ENCODE measurements at regions not wholly inside any gene's neighbourhood (a gene's known extent, or its start where the extent isn't known, plus 50 kb on each side); places are given as distances from the start of the nearest gene placed in this dataset.

GRCh38 chr19:27844261-27844660 is 1368.7 kb downstream of the UQCRFS1 start:
- no peak for TF ChIP-seq CREB1 (IDR thresholded peaks at IDR 0.05; ENCODE audit: low read depth)
- no peak for TF ChIP-seq TCF12 (IDR thresholded peaks at IDR 0.05; ENCODE audit: low read depth)
- no peak for TF ChIP-seq REST (IDR thresholded peaks at IDR 0.05; ENCODE audit: low read depth)
- no peak for TF ChIP-seq NFIC (IDR thresholded peaks at IDR 0.05)
- TF ChIP-seq, protein P1, sequence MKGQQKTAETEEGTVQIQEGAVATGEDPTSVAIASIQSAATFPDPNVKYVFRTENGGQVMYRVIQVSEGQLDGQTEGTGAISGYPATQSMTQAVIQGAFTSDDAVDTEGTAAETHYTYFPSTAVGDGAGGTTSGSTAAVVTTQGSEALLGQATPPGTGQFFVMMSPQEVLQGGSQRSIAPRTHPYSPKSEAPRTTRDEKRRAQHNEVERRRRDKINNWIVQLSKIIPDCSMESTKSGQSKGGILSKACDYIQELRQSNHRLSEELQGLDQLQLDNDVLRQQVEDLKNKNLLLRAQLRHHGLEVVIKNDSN (IDR thresholded peaks at IDR 0.05): no peak
- TF ChIP-seq YY1 (IDR thresholded peaks at IDR 0.05; ENCODE audit: low read depth): no peak
- no peak for TF ChIP-seq ZBTB7A (IDR thresholded peaks at IDR 0.05; ENCODE audit: low read depth)
- no peak for TF ChIP-seq RAD21 (IDR thresholded peaks at IDR 0.05; ENCODE audit: low read depth)
- TF ChIP-seq TEAD4 (IDR thresholded peaks at IDR 0.05): no peak
- TF ChIP-seq TAF1 (IDR thresholded peaks at IDR 0.05; ENCODE audit: low read depth): no peak
- no peak for TF ChIP-seq FOXM1 (IDR thresholded peaks at IDR 0.05; ENCODE audit: borderline replicate concordance, low read depth)
- TF ChIP-seq EGR1 (IDR thresholded peaks at IDR 0.05): no peak
- no peak for TF ChIP-seq CEBPB (IDR thresholded peaks at IDR 0.05)
- TF ChIP-seq EP300 (IDR thresholded peaks at IDR 0.05; ENCODE audit: borderline replicate concordance): no peak
- TF ChIP-seq, protein P2, sequence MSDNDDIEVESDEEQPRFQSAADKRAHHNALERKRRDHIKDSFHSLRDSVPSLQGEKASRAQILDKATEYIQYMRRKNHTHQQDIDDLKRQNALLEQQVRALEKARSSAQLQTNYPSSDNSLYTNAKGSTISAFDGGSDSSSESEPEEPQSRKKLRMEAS (IDR thresholded peaks at IDR 0.05): no peak

DNA sequence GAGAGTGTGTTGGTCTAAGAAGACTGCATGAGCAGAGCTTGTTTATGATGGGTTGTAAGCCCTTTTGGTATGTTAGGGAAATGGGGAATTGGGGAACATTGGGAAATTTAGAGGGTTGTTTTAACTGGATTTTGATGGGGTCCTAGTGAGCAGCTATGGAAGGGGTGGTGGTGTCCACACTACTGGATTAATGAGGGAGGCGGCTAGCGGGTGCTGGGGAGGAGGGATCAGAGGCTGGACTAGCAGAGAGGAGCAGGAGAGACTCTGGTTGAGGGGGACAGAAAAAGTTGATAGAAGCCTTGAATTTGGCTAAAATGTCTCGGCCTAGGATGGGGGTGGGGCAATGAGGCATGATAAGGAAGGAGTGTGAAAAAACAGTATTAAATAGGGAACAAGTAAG is 1369.1 kb downstream of the UQCRFS1 start:
- TF ChIP-seq YY1 (IDR thresholded peaks at IDR 0.05; ENCODE audit: low read depth) (no peak), TCF12 (IDR thresholded peaks at IDR 0.05; ENCODE audit: low read depth) (no peak), EGR1 (IDR thresholded peaks at IDR 0.05) (no peak), CEBPB (IDR thresholded peaks at IDR 0.05) (no peak), NFIC (IDR thresholded peaks at IDR 0.05) (no peak), ZBTB7A (IDR thresholded peaks at IDR 0.05; ENCODE audit: low read depth) (no peak)

DNA sequence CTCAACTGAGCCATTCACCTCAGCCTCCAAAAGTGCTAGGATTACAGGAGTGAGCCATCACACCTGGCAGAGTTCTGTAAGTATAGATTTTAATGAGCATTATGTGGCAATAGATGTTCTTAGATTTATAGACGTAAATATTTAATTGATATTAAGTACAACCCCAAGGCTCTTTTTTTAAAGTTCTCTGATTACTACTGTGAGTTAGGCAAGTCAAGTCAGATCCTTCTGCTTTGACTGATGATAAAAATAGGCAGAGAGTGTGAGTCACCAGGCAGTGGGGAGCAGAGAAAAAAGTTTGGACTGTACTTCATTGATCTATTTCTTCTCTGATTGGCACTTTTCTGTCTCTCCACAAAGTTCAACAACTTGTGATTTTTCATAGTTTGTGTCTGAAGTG is 1379.9 kb downstream of the UQCRFS1 start:
- TF ChIP-seq RAD21 (IDR thresholded peaks at IDR 0.05; ENCODE audit: low read depth): no peak
- TF ChIP-seq FOXM1 (IDR thresholded peaks at IDR 0.05; ENCODE audit: borderline replicate concordance, low read depth): no peak
- no peak for TF ChIP-seq TAF1 (IDR thresholded peaks at IDR 0.05; ENCODE audit: low read depth)
- no peak for TF ChIP-seq CREB1 (IDR thresholded peaks at IDR 0.05; ENCODE audit: low read depth)
- no peak for TF ChIP-seq NFIC (IDR thresholded peaks at IDR 0.05)
- TF ChIP-seq TEAD4 (IDR thresholded peaks at IDR 0.05): no peak
- TF ChIP-seq EP300 (IDR thresholded peaks at IDR 0.05; ENCODE audit: borderline replicate concordance): no peak
- TF ChIP-seq CEBPB (IDR thresholded peaks at IDR 0.05): no peak
- TF ChIP-seq, protein P2 (IDR thresholded peaks at IDR 0.05): no peak
- no peak for TF ChIP-seq EGR1 (IDR thresholded peaks at IDR 0.05)
- TF ChIP-seq TCF12 (IDR thresholded peaks at IDR 0.05; ENCODE audit: low read depth): no peak
- no peak for TF ChIP-seq ZBTB7A (IDR thresholded peaks at IDR 0.05; ENCODE audit: low read depth)
- TF ChIP-seq REST (IDR thresholded peaks at IDR 0.05; ENCODE audit: low read depth): no peak
- TF ChIP-seq, protein P1 (IDR thresholded peaks at IDR 0.05): no peak
- TF ChIP-seq YY1 (IDR thresholded peaks at IDR 0.05; ENCODE audit: low read depth): no peak

- TF ChIP-seq EGR1 (IDR thresholded peaks at IDR 0.05) (no peak), TEAD4 (IDR thresholded peaks at IDR 0.05) (no peak), ZBTB7A (IDR thresholded peaks at IDR 0.05; ENCODE audit: low read depth) (no peak), CREB1 (IDR thresholded peaks at IDR 0.05; ENCODE audit: low read depth) (no peak), TCF12 (IDR thresholded peaks at IDR 0.05; ENCODE audit: low read depth) (no peak), RAD21 (IDR thresholded peaks at IDR 0.05; ENCODE audit: low read depth) (no peak), EP300 (IDR thresholded peaks at IDR 0.05; ENCODE audit: borderline replicate concordance) (no peak)
- TF ChIP-seq, protein P2 (IDR thresholded peaks at IDR 0.05): no peak
- TF ChIP-seq, protein P1 (IDR thresholded peaks at IDR 0.05): no peak
Observed at GRCh38 chr19:27828829-27829228, 1384.1 kb downstream of the UQCRFS1 start.

DNA sequence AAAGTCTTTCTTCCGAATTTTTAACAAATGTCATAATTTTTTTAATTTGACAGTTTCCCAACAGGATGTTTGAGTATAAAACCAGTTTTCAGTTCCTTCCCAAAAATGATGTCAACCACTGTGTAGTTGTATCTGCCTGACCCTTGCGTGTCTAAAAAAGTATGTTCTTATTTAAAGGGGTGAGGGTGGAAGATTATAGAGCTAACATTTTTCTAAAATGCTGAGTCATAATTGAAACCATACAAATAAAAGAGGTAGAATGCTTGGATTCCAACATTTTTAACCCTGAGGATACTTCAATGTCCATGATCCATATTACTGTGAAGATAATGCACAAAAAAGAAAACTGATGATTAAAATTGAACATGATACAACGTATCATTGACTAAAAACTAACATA is 1388.8 kb downstream of the UQCRFS1 start:
- TF ChIP-seq EP300 (IDR thresholded peaks at IDR 0.05; ENCODE audit: borderline replicate concordance) (no peak), YY1 (IDR thresholded peaks at IDR 0.05; ENCODE audit: low read depth) (no peak), TAF1 (IDR thresholded peaks at IDR 0.05; ENCODE audit: low read depth) (no peak), CREB1 (IDR thresholded peaks at IDR 0.05; ENCODE audit: low read depth) (no peak), TEAD4 (IDR thresholded peaks at IDR 0.05) (no peak), CEBPB (IDR thresholded peaks at IDR 0.05) (no peak), TCF12 (IDR thresholded peaks at IDR 0.05; ENCODE audit: low read depth) (no peak), NFIC (IDR thresholded peaks at IDR 0.05) (no peak), EGR1 (IDR thresholded peaks at IDR 0.05) (no peak), REST (IDR thresholded peaks at IDR 0.05; ENCODE audit: low read depth) (no peak)
- TF ChIP-seq, protein P1 (IDR thresholded peaks at IDR 0.05): no peak

All from Ishikawa (cell line).